GM12878 (cell line): ENCODE measurements at regions not wholly inside any gene's neighbourhood (a gene's known extent, or its start where the extent isn't known, plus 50 kb on each side); places are given as distances from the start of the nearest gene placed in this dataset.
A peak's percentile ranks its signal among the peaks of the same experiment; 100 is the strongest.

Experiments used
- ATAC-seq: fragments of 200-7000 bp; cut with Tn5 transposase; 3 replicates; pipeline ENCODE4 v1.9.1; 2020; ENCODE audit warnings: mild to moderate bottlenecking, moderate library complexity
- BruUV-seq: library from RNA; stranded (reverse); fragments of 400-500 nt; replicated peaks from 2 replicates; lab custom pipeline; 2021; lab: Mats Ljungman, UMichigan
- CTCF ChIA-PET: fragments of 300-600 bp; sonication (Branson Sonifier 250); formaldehyde crosslinking; extraction: SDS; loops from one replicate; lab custom pipeline; 2021; ENCODE audit warnings: inconsistent platforms; lab: Yijun Ruan, JAX
- POLR2A ChIA-PET: fragments of 350-600 bp; formaldehyde crosslinking; extraction: SDS; loops from one replicate; lab custom pipeline; 2021; ENCODE audit warnings: inconsistent platforms; lab: Charles Lee
- RAD21 ChIA-PET: fragments of 300-600 bp; sonication (Branson Sonifier 250); formaldehyde crosslinking; loops from one replicate; lab custom pipeline; 2023; ENCODE audit warnings: antibody characterized with exemption; ENCODE audit not compliant: unreplicated experiment; lab: Charles Lee
- SMC1A ChIA-PET: fragments of 300-600 bp; sonication (Branson Sonifier 250); formaldehyde crosslinking; loops from one replicate; lab custom pipeline; 2023; ENCODE audit not compliant: unreplicated experiment, uncharacterized antibody; lab: Charles Lee
- DNase-seq: peaks from one replicate; pipeline ENCODE4 v3.0.0-alpha.2; 2011; ENCODE audit warnings: low read depth, low spot score
- FAIRE-seq: peaks from 3 replicates; lab custom pipeline; 2011; peaks lifted over from hg19 to GRCh38; lab: Jason Lieb, UNC
- H2AFZ ChIP-seq: 2 replicates; pipeline ENCODE4 v1.6.0; 2011; ENCODE audit warnings: low read depth, low read length, control low read depth; ENCODE audit not compliant: control insufficient read depth
- H3K27ac ChIP-seq: 2 replicates; pipeline ENCODE4 v1.5.1; 2011; ENCODE audit warnings: control low read depth; ENCODE audit not compliant: control insufficient read depth, insufficient read depth
- H3K27me3 ChIP-seq, 2 experiments: replicated peaks in 1 of 2; 2 replicates each; pipeline versions ENCODE4 v1.6.0 to v1.6.1; 2011; ENCODE audit warnings: low read length in 1 of 2; ENCODE audit not compliant: control insufficient read depth in 2 of 2, insufficient read depth in 2 of 2
- H3K36me3 ChIP-seq, 2 experiments: 2 replicates each; pipeline ENCODE4 v1.5.1; 2011; ENCODE audit warnings: low read length in 1 of 2; ENCODE audit not compliant: control insufficient read depth in 2 of 2, insufficient read depth in 2 of 2
- H3K4me1 ChIP-seq: 2 replicates; pipeline ENCODE4 v1.6.1; 2011; ENCODE audit warnings: mild to moderate bottlenecking, low read length, moderate library complexity, mixed read lengths; ENCODE audit not compliant: control insufficient read depth, insufficient read depth
- H3K4me2 ChIP-seq: 2 replicates; pipeline ENCODE4 v1.6.0; 2011; ENCODE audit warnings: control low read depth; ENCODE audit not compliant: control insufficient read depth, insufficient read depth
- H3K4me3 ChIP-seq: fragments of 200-600 bp; sonication (generic); 2 replicates; pipeline ENCODE4 v1.5.1; 2016
- H3K79me2 ChIP-seq: 2 replicates; pipeline ENCODE4 v1.6.0; 2011; ENCODE audit warnings: low read length; ENCODE audit not compliant: control insufficient read depth, insufficient read depth
- H3K9ac ChIP-seq: 2 replicates; pipeline ENCODE4 v1.8.0; 2011; ENCODE audit warnings: low read length, control low read depth, mixed read lengths; ENCODE audit not compliant: control insufficient read depth, insufficient read depth
- H3K9me3 ChIP-seq: replicated peaks from 3 replicates; pipeline ENCODE4 v1.5.1; 2011; ENCODE audit warnings: mild to moderate bottlenecking, low read length; ENCODE audit not compliant: control insufficient read depth, insufficient read depth
- H4K20me1 ChIP-seq: 2 replicates; pipeline ENCODE4 v1.6.0; 2011; ENCODE audit not compliant: control insufficient read depth, insufficient read depth
- CBX5 ChIP-seq: sonication (generic); IDR thresholded peaks from 2 replicates; pipeline ENCODE4 v1.6.1; 2016; ENCODE audit warnings: low read depth, moderate library complexity, mild to moderate bottlenecking, inconsistent platforms
- E4F1 ChIP-seq: fragments of 450-650 bp; IDR thresholded peaks from 2 replicates; pipeline ENCODE4 v1.6.1; 2018; ENCODE audit warnings: borderline replicate concordance, mild to moderate bottlenecking; ENCODE audit not compliant: partially characterized antibody
- HDAC2 ChIP-seq: fragments of 200-600 bp; sonication (generic); IDR thresholded peaks from 2 replicates; pipeline ENCODE4 v1.6.1; 2017
- HSF1 ChIP-seq: fragments of 150-350 bp; IDR thresholded peaks from 2 replicates; pipeline ENCODE4 v1.6.1; 2014; ENCODE audit warnings: mild to moderate bottlenecking, low read depth, low read length
- MYC ChIP-seq: IDR thresholded peaks from 2 replicates; pipeline ENCODE4 v1.6.1; 2011; ENCODE audit warnings: mild to moderate bottlenecking, low read length, moderate library complexity, inconsistent platforms; ENCODE audit not compliant: insufficient read depth, insufficient replicate concordance, insufficient read length, severe bottlenecking
- NFYA ChIP-seq: IDR thresholded peaks from 2 replicates; pipeline ENCODE4 v1.6.1; 2011; ENCODE audit warnings: low read depth, mild to moderate bottlenecking, low read length, improper control_type of control experiment, borderline replicate concordance
- PAX5 ChIP-seq: IDR thresholded peaks from 2 replicates; pipeline ENCODE4 v1.6.1; 2011; ENCODE audit warnings: low read depth, low read length, borderline replicate concordance
- SKIL ChIP-seq: fragments of 450-650 bp; IDR thresholded peaks from 2 replicates; pipeline ENCODE4 v1.6.1; 2017; ENCODE audit warnings: mild to moderate bottlenecking, low read depth, inconsistent platforms; ENCODE audit not compliant: poor library complexity, severe bottlenecking
- SMAD1 ChIP-seq: fragments of 450-650 bp; IDR thresholded peaks from 2 replicates; pipeline ENCODE4 v1.6.1; 2018; ENCODE audit warnings: mild to moderate bottlenecking, low read depth; ENCODE audit not compliant: partially characterized antibody
- SPI1 ChIP-seq: IDR thresholded peaks from 2 replicates; pipeline ENCODE4 v1.6.1; 2011; ENCODE audit warnings: low read depth, mild to moderate bottlenecking, low read length, moderate library complexity, borderline replicate concordance; ENCODE audit not compliant: insufficient read depth
- ZNF207 ChIP-seq: fragments of 450-650 bp; IDR thresholded peaks from 2 replicates; pipeline ENCODE4 v1.6.1; 2014; ENCODE audit warnings: antibody characterized with exemption, mild to moderate bottlenecking, borderline replicate concordance
- ZSCAN29 ChIP-seq: fragments of 450-650 bp; IDR thresholded peaks from 2 replicates; pipeline ENCODE4 v1.6.1; 2017; ENCODE audit warnings: mild to moderate bottlenecking, moderate library complexity
- ZZZ3 ChIP-seq: IDR thresholded peaks from 2 replicates; pipeline ENCODE4 v1.6.1; 2011; ENCODE audit warnings: low read depth; ENCODE audit not compliant: control insufficient read depth, insufficient read length
- WGBS: methylation state at CpG from one replicate; pipeline ENCODE4 v1.1.6; 2016; ENCODE audit warnings: low lambda C conversion rate; ENCODE audit not compliant: insufficient replicate concordance, insufficient coverage; ENCODE audit errors: missing lambda C conversion rate; 5-methylcytosine and 5-hydroxymethylcytosine counted together
- in situ Hi-C: fragments of 300-500 bp; cut with MboI; formaldehyde crosslinking; loops from 9 replicates; pipeline ENCODE4 v1.14.3; 2018; ENCODE audit warnings: mixed read lengths
- intact Hi-C: fragments of 100-400 bp; cut with micrococcal nuclease; formaldehyde crosslinking; loops from one replicate; pipeline ENCODE4 v1.14.2; 2022; ENCODE audit not compliant: unreplicated experiment

GRCh38 chr16:8476824-8477223 lies 113.5 kb downstream of the TMEM114 start:
- RAD21 ChIA-PET = no interaction called here
- no peak for FAIRE-seq
- H2AFZ ChIP-seq = no peak overlapping the region
- intact Hi-C loops = no loop called here
- no peaks in the 10 kb centered on the region for H3K4me1 ChIP-seq
- H3K9ac ChIP-seq = no peak overlapping the region
- TF ChIP-seq SPI1 = peak; percentile 64
- TF ChIP-seq MYC = no peak
- SMC1A ChIA-PET = no interaction called here
- in situ Hi-C loops = no loop called here
- ATAC-seq = no peak
- no peaks in the 10 kb centered on the region for H3K79me2 ChIP-seq
- 0% methylated on average over 1 of the region's 1 CpG for WGBS
- no peak for DNase-seq
- no peak overlapping the region for H3K4me2 ChIP-seq
- H3K4me3 ChIP-seq = no peak overlapping the region
- H3K27ac ChIP-seq = no peak overlapping the region
- CTCF ChIA-PET = no interaction called here
- no peaks in the 10 kb centered on the region for H3K9me3 ChIP-seq
- no peaks in the 10 kb centered on the region for H3K27me3 ChIP-seq
- H3K36me3 ChIP-seq = no peaks in the 10 kb centered on the region
- POLR2A ChIA-PET = no interaction called here
- H4K20me1 ChIP-seq = no peaks in the 10 kb centered on the region
- BruUV-seq = no TSS peak

- intact Hi-C loops = no loop called here
- no TSS peak for BruUV-seq
- no peak for FAIRE-seq
- TF ChIP-seq SKIL (no peak), SMAD1 (no peak), HSF1 (no peak), CBX5 (no peak), ZZZ3 (no peak), ZNF207 (no peak), E4F1 (no peak), NFYA (no peak), ZSCAN29 (no peak), PAX5 (no peak), HDAC2 (no peak)
These were observed 115.7 kb downstream of the TMEM114 start for GRCh38 chr16:8474587-8474986.

More at GRCh38 chr16:8474587-8474986, 115.7 kb downstream of the TMEM114 start:
- Histone ChIP-seq H2AFZ (no peak overlapping the region), H3K4me2 (no peak overlapping the region), H3K9me3 (no peaks in the 10 kb centered on the region), H3K9ac (no peak overlapping the region), H3K79me2 (no peaks in the 10 kb centered on the region), H3K27me3 (no peaks in the 10 kb centered on the region), H3K27ac (no peak overlapping the region), H3K4me3 (no peak overlapping the region), H4K20me1 (no peaks in the 10 kb centered on the region), H3K36me3 (no peaks in the 10 kb centered on the region), H3K4me1 (no peaks in the 10 kb centered on the region)
- ChIA-PET CTCF (no interaction called here), POLR2A (no interaction called here), RAD21 (no interaction called here), SMC1A (no interaction called here)
- DNase-seq (no peak), ATAC-seq (no peak)
- in situ Hi-C loops = no loop called here
- 13% methylated on average over 9 of the region's 9 CpGs for WGBS
